Progenitor cell of endocrine pancreas (in vitro differentiated cells): ENCODE measurements at regions not wholly inside any gene's neighbourhood (a gene's known extent, or its start where the extent isn't known, plus 50 kb on each side); places are given as distances from the start of the nearest gene placed in this dataset.

ENCODE experiments used
- DNase-seq: peaks from one replicate; pipeline ENCODE4 v3.0.0; 2021; ENCODE audit warnings: low spot score; ENCODE audit not compliant: unreplicated experiment
- H3K27ac Mint-ChIP-seq: 2 replicates; pipeline ENCODE4 v1.8.0; 2021; ENCODE audit warnings: mild to moderate bottlenecking, moderate library complexity, mixed read lengths
- H3K27me3 Mint-ChIP-seq: 2 replicates; pipeline ENCODE4 v1.8.0; 2021; ENCODE audit warnings: mixed read lengths
- H3K36me3 Mint-ChIP-seq: 2 replicates; pipeline ENCODE4 v1.8.0; 2022; ENCODE audit warnings: mixed read lengths; ENCODE audit not compliant: insufficient read depth
- H3K4me1 Mint-ChIP-seq: 2 replicates; pipeline ENCODE4 v1.8.0; 2021; ENCODE audit warnings: low read depth, mixed read lengths
- H3K4me3 Mint-ChIP-seq: 2 replicates; pipeline ENCODE4 v1.8.0; 2021; ENCODE audit warnings: low read depth, mild to moderate bottlenecking, moderate library complexity, mixed read lengths
- H3K9me3 Mint-ChIP-seq: 2 replicates; pipeline ENCODE4 v1.8.0; 2021; ENCODE audit warnings: low read depth, mixed read lengths
- TF ChIP-seq, protein P1 (sequence below): fragments of 200-600 bp; sonication (generic); IDR thresholded peaks from one replicate; pipeline ENCODE4 v1.5.0; 2021; ENCODE audit warnings: antibody characterized with exemption, mild to moderate bottlenecking; ENCODE audit not compliant: unreplicated experiment

DNA sequence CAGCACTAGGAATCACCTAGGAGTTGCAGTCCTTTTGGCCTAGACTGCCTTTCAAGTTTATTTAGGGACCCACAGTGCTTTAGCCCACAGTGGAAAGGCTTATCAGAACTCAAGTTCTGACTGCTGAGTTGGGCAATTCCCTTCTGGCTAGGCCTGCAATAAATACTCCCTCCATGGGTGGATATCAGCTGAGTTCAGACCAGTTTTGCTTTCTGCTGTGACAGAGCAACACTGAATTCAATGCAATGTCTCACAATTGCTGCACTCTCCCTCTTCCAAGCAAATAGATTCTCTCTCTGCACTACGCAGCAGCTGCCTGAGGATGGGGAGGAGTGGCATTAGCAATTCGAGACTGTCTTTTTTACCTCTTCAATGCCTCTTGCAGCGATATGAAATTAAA lies 1153.3 kb downstream of the SORCS1 start:
- Mint-ChIP-seq H3K36me3 (no peaks in the 10 kb centered on the region), H3K4me3 (no peak overlapping the region), H3K27me3 (no peaks in the 10 kb centered on the region), H3K4me1 (no peaks in the 10 kb centered on the region), H3K9me3 (no peaks in the 10 kb centered on the region), H3K27ac (no peak overlapping the region)
- no peak for DNase-seq
- TF ChIP-seq, protein P1, sequence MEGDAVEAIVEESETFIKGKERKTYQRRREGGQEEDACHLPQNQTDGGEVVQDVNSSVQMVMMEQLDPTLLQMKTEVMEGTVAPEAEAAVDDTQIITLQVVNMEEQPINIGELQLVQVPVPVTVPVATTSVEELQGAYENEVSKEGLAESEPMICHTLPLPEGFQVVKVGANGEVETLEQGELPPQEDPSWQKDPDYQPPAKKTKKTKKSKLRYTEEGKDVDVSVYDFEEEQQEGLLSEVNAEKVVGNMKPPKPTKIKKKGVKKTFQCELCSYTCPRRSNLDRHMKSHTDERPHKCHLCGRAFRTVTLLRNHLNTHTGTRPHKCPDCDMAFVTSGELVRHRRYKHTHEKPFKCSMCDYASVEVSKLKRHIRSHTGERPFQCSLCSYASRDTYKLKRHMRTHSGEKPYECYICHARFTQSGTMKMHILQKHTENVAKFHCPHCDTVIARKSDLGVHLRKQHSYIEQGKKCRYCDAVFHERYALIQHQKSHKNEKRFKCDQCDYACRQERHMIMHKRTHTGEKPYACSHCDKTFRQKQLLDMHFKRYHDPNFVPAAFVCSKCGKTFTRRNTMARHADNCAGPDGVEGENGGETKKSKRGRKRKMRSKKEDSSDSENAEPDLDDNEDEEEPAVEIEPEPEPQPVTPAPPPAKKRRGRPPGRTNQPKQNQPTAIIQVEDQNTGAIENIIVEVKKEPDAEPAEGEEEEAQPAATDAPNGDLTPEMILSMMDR, result no peak

DNA sequence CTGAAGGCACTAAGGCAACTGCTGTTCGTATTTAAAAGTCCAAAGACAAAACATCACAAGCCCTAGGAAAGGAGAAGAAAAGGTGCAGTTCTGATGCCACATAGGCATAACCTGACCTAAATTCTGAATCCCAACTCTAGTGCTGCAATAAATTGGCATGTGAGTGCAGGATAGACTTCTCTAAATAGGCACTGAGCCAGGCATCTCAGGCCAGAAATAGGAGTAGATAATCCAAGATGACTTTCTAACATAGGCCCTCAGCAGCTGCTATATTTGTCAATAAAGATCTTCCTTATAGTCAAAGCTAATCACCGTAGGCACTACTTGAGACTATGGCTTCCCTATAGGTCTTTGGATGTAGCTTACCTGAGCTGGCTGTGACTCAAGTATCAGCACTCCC lies 1163.8 kb downstream of the SORCS1 start:
- DNase-seq, result no peak
- Mint-ChIP-seq H3K4me1 (no peaks in the 10 kb centered on the region), H3K4me3 (no peak overlapping the region), H3K9me3 (no peaks in the 10 kb centered on the region), H3K27ac (no peak overlapping the region), H3K36me3 (no peaks in the 10 kb centered on the region), H3K27me3 (no peaks in the 10 kb centered on the region)
- TF ChIP-seq, protein P1, result no peak

DNA sequence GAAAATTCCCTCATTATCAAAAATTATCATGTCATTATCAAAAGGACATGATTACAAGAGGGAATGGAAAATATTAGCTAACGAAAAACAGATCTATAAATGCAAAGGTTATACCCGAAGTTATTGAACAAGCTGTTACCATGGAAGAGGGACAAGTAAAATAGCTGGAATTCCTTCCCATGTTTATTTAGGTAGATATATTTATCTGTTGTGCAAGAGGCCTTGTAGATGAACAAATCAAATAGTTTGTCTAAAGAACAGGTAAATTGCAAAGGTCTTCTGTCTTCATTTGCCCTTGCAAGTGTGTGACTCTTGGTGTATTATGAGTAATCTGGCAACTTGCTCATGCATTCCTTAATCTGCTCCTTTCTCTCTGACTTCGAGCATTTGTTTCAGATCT lies 1170.9 kb downstream of the SORCS1 start:
- no peak overlapping the region for H3K4me3 Mint-ChIP-seq
- H3K4me1 Mint-ChIP-seq, result peaks cover 16% of the 10 kb centered on the region
- peak overlapping the region; percentile 14 for H3K27ac Mint-ChIP-seq
- TF ChIP-seq, protein P1, result no peak
- H3K27me3 Mint-ChIP-seq, result no peaks in the 10 kb centered on the region
- peaks cover 9% of the 10 kb centered on the region for H3K9me3 Mint-ChIP-seq
- H3K36me3 Mint-ChIP-seq, result no peaks in the 10 kb centered on the region
- no peak for DNase-seq

DNA sequence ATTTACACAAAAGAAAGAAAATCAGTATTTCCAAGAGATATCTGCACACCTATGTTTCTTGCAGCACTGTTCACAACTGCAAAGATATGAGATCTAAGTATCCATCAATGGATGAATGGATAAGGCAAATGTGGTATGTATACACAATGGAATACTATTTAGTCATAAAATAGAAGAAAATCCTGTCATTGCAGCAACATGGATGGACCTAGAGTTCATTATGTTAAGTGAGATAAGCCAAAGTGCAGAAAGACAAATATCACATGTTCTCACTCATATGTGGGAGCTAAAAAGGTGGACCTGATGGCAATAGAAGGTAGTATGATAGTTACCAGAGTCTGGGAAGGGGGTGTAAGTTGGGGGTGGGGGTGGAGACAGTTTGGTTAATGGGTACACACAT lies 1171.6 kb downstream of the SORCS1 start:
- H3K4me1 Mint-ChIP-seq, result peaks cover 16% of the 10 kb centered on the region
- no peaks in the 10 kb centered on the region for H3K36me3 Mint-ChIP-seq
- peaks cover 9% of the 10 kb centered on the region for H3K9me3 Mint-ChIP-seq
- no peak for DNase-seq
- TF ChIP-seq, protein P1, result no peak
- no peak overlapping the region for H3K27ac Mint-ChIP-seq
- H3K27me3 Mint-ChIP-seq, result no peaks in the 10 kb centered on the region
- no peak overlapping the region for H3K4me3 Mint-ChIP-seq

DNA sequence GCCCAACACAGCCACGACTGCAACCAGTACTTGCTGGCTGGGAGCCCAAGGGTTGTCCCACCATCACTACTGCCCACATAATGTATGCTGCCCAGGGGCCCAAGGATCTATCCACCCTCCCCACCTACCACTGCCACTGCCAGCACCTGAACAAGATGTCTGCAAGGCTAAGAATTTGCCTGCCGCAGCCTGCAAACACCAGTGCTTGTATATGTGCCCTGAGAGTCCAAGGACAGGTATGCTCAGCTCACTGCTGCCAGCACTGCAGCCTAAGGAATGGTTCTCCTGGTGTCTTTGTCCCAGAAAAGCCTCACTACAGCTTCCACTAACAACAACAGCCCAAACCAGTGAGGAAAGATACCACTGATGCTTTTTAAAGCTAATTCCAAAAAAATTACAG lies 1174.0 kb downstream of the SORCS1 start:
- Mint-ChIP-seq H3K4me1 (peaks cover 18% of the 10 kb centered on the region), H3K9me3 (peaks cover 9% of the 10 kb centered on the region), H3K27ac (no peak overlapping the region), H3K27me3 (no peaks in the 10 kb centered on the region), H3K4me3 (no peak overlapping the region), H3K36me3 (no peaks in the 10 kb centered on the region)
- DNase-seq, result no peak
- TF ChIP-seq, protein P1, result no peak
